CD4-positive, alpha-beta T cell (primary cell): ENCODE measurements at regions not wholly inside any gene's neighbourhood (a gene's known extent, or its start where the extent isn't known, plus 50 kb on each side); places are given as distances from the start of the nearest gene placed in this dataset.

Source experiments
- ATAC-seq: fragments of 200-7000 bp; cut with Tn5 transposase; one replicate; pipeline ENCODE4 v1.10.0; 2022; ENCODE audit warnings: mild to moderate bottlenecking; ENCODE audit not compliant: poor library complexity
- CTCF ChIA-PET: fragments of 350-600 bp; sonication (Branson Sonifier 250); formaldehyde crosslinking; loops from one replicate; lab custom pipeline; 2021; ENCODE audit warnings: antibody characterized with exemption, inconsistent platforms; lab: Charles Lee
- POLR2A ChIA-PET: fragments of 350-600 bp; sonication (Branson Sonifier 250); formaldehyde crosslinking; loops from one replicate; lab custom pipeline; 2021; ENCODE audit warnings: antibody characterized with exemption, inconsistent platforms; lab: Charles Lee
- DNase-seq, 14 experiments: peaks; one replicate each; pipeline ENCODE4 v3.0.0-alpha.2; 2013 to 2020; ENCODE audit warnings: mixed read lengths in 2 of 14
- H3K27ac ChIP-seq, 2 donors: one replicate each; pipeline versions ENCODE4 v1.5.1 to v1.7.0; 2013; ENCODE audit warnings: low read length in 2 of 2, low read depth in 1 of 2, mild to moderate bottlenecking in 1 of 2
- H3K27me3 ChIP-seq, 2 experiments: 1 replicate in 1 of 2; 2 replicates in 1 of 2; pipeline versions ENCODE4 v1.6.1 to v1.7.0; 2013; ENCODE audit warnings: low read length in 2 of 2, control low read depth in 1 of 2, mild to moderate bottlenecking in 1 of 2, moderate library complexity in 1 of 2; ENCODE audit not compliant: insufficient read depth in 2 of 2, control insufficient read depth in 1 of 2
- H3K36me3 ChIP-seq: one replicate; pipeline ENCODE4 v1.6.1; 2013; ENCODE audit warnings: low read length, control low read depth; ENCODE audit not compliant: insufficient read depth
- H3K4me1 ChIP-seq: one replicate; pipeline ENCODE4 v1.6.1; 2013; ENCODE audit warnings: low read length, control low read depth; ENCODE audit not compliant: insufficient read depth
- H3K4me3 ChIP-seq: one replicate; pipeline ENCODE4 v1.5.1; 2013; ENCODE audit warnings: mild to moderate bottlenecking, low read length, moderate library complexity
- H3K9me3 ChIP-seq, 2 experiments: 1 replicate in 1 of 2; 2 replicates in 1 of 2; pipeline versions ENCODE4 v1.6.1 to v1.7.0; 2013; ENCODE audit warnings: low read length in 2 of 2, mild to moderate bottlenecking in 2 of 2, control low read depth in 1 of 2, moderate library complexity in 1 of 2; ENCODE audit not compliant: control insufficient read depth in 1 of 2, insufficient read depth in 1 of 2
- H3K27ac Mint-ChIP-seq: one replicate; pipeline ENCODE4 v1.8.0; 2020; ENCODE audit warnings: mixed read lengths
- H3K27me3 Mint-ChIP-seq: one replicate; pipeline ENCODE4 v1.8.0; 2021; ENCODE audit warnings: mixed read lengths
- H3K36me3 Mint-ChIP-seq: one replicate; pipeline ENCODE4 v1.8.0; 2021; ENCODE audit warnings: low read depth, mixed read lengths
- H3K4me1 Mint-ChIP-seq: one replicate; pipeline ENCODE4 v1.8.0; 2021; ENCODE audit warnings: low read depth, mixed read lengths
- H3K4me3 Mint-ChIP-seq: one replicate; pipeline ENCODE4 v1.8.0; 2020; ENCODE audit warnings: mild to moderate bottlenecking, mixed read lengths
- H3K9me3 Mint-ChIP-seq: one replicate; pipeline ENCODE4 v1.8.0; 2020; ENCODE audit warnings: mixed read lengths
- CTCF ChIP-seq: fragments of 200-600 bp; IDR thresholded peaks from one replicate; pipeline ENCODE4 v1.8.0; 2022; ENCODE audit warnings: antibody characterized with exemption, mild to moderate bottlenecking
- intact Hi-C, 2 experiments: fragments of 100-400 bp; cut with DNase I in 1 of 2; cut with micrococcal nuclease in 1 of 2; formaldehyde crosslinking; loops; one replicate each; pipeline versions ENCODE4 v1.15.1 to v1.9.0; 2023 to 2025; cut with DNase I, micrococcal nuclease

GRCh38 chr1:193974286-193974798 is 787.9 kb upstream of the B3GALT2 start:
- ChIA-PET CTCF (interaction anchor here (0.7 kb wide), 1 partner anchor 63 kb away, joined by 3 read pairs; no protein-coding TSS in a partner anchor), POLR2A (no interaction called here)
- Mint-ChIP-seq H3K9me3 (no peaks in the 10 kb centered on the region), H3K27ac (no peak overlapping the region), H3K4me1 (no peaks in the 10 kb centered on the region), H3K27me3 (no peaks in the 10 kb centered on the region), H3K36me3 (no peaks in the 10 kb centered on the region), H3K4me3 (no peak overlapping the region)
- intact Hi-C loops = no loop called here
- H3K27ac ChIP-seq = no peak overlapping the region
- no peak overlapping the region for H3K4me3 ChIP-seq
- no peaks in the 10 kb centered on the region for H3K9me3 ChIP-seq
- no peaks in the 10 kb centered on the region for H3K4me1 ChIP-seq
- ATAC-seq (no peak), DNase-seq (no peak)
- H3K36me3 ChIP-seq = no peaks in the 10 kb centered on the region
- H3K27me3 ChIP-seq = no peaks in the 10 kb centered on the region
- no peak for TF ChIP-seq CTCF

DNA sequence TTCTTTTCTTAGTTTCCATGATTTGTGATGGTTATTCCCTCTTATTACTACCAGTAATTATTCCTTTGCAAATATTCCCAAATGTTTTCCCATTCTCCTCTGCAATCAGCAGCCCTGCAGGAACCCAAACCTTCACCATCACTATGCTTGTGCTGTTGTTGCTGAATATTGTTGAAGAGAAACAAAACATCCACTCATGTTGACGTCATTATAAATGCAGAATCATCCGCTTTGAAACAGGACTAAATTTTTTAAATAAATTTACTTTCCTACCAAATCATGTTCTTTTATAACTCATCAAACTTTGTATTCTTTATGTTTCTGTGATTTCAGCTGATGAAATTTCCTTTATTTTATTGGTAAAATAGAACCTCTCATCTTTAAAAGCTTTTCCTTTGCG is 787.0 kb upstream of the B3GALT2 start:
- Mint-ChIP-seq H3K27me3 (no peaks in the 10 kb centered on the region), H3K27ac (no peak overlapping the region), H3K4me1 (no peaks in the 10 kb centered on the region), H3K4me3 (no peak overlapping the region), H3K9me3 (no peaks in the 10 kb centered on the region), H3K36me3 (no peaks in the 10 kb centered on the region)
- H3K36me3 ChIP-seq = no peaks in the 10 kb centered on the region
- ATAC-seq = no peak
- no peak overlapping the region for H3K27ac ChIP-seq
- no peaks in the 10 kb centered on the region for H3K4me1 ChIP-seq
- H3K4me3 ChIP-seq = no peak overlapping the region
- intact Hi-C loops = no loop called here
- TF ChIP-seq CTCF = no peak
- H3K9me3 ChIP-seq = no peaks in the 10 kb centered on the region
- H3K27me3 ChIP-seq = no peaks in the 10 kb centered on the region
- DNase-seq = no peak
- POLR2A ChIA-PET = no interaction called here
- CTCF ChIA-PET = interaction anchor here (0.7 kb wide), 1 partner anchor 62 kb away, joined by 3 read pairs; no protein-coding TSS in a partner anchor

DNA sequence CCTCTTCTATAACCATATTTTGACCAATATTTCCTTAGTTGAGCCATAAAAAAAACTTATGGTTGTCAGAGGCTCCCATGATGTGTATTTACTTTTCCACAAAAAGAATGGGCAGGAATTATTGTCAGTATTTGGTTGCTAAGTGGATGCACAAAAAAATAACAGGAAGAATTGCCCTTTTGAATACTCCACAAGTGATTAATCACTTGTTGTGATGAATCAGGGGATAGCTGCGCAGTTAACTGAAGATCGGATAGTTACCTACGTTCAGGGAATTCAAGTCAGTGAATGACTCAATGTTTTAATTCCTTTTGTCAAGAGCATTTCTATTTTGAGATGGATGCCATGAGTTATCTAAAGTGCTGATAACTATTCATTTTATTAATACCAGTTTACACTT is 785.2 kb upstream of the B3GALT2 start:
- TF ChIP-seq CTCF = no peak
- H3K4me1 ChIP-seq = no peaks in the 10 kb centered on the region
- no peak overlapping the region for H3K27ac Mint-ChIP-seq
- ChIA-PET CTCF (no interaction called here), POLR2A (no interaction called here)
- no peak overlapping the region for H3K27ac ChIP-seq
- no peaks in the 10 kb centered on the region for H3K36me3 ChIP-seq
- no peak overlapping the region for H3K4me3 Mint-ChIP-seq
- no peaks in the 10 kb centered on the region for H3K27me3 Mint-ChIP-seq
- intact Hi-C loops = no loop called here
- no peaks in the 10 kb centered on the region for H3K36me3 Mint-ChIP-seq
- DNase-seq (no peak), ATAC-seq (no peak)
- H3K4me3 ChIP-seq = no peak overlapping the region
- H3K27me3 ChIP-seq = no peaks in the 10 kb centered on the region
- no peaks in the 10 kb centered on the region for H3K9me3 ChIP-seq
- H3K4me1 Mint-ChIP-seq = no peaks in the 10 kb centered on the region
- H3K9me3 Mint-ChIP-seq = no peaks in the 10 kb centered on the region
